Activated naive CD4-positive, alpha-beta T cell treated with anti-CD3 and anti-CD28 coated beads, Interleukin-2, amount 10 ng/mL, durations not matched to agents 7 days and 5 days (primary cell): ENCODE measurements at regions not wholly inside any gene's neighbourhood (a gene's known extent, or its start where the extent isn't known, plus 50 kb on each side); places are given as distances from the start of the nearest gene placed in this dataset.

Experiments
- CTCF ChIA-PET: fragments of 350-600 bp; sonication (Branson Sonifier 250); formaldehyde crosslinking; loops from one replicate; lab custom pipeline; 2021; ENCODE audit warnings: antibody characterized with exemption; lab: Charles Lee
- DNase-seq: peaks from one replicate; pipeline ENCODE4 v3.0.0-alpha.2; 2020
- H3K27ac Mint-ChIP-seq: one replicate; pipeline ENCODE4 v1.8.0; 2021; ENCODE audit warnings: mild to moderate bottlenecking, moderate library complexity, mixed read lengths
- H3K27me3 Mint-ChIP-seq: one replicate; pipeline ENCODE4 v1.8.0; 2021; ENCODE audit warnings: mild to moderate bottlenecking, mixed read lengths
- H3K36me3 Mint-ChIP-seq: one replicate; pipeline ENCODE4 v1.8.0; 2021; ENCODE audit warnings: mixed read lengths
- H3K4me1 Mint-ChIP-seq: one replicate; pipeline ENCODE4 v1.8.0; 2021; ENCODE audit warnings: mixed read lengths
- H3K4me3 Mint-ChIP-seq: one replicate; pipeline ENCODE4 v1.8.0; 2021; ENCODE audit warnings: mild to moderate bottlenecking, moderate library complexity, mixed read lengths
- H3K9me3 Mint-ChIP-seq: one replicate; pipeline ENCODE4 v1.8.0; 2021; ENCODE audit warnings: mixed read lengths

DNA sequence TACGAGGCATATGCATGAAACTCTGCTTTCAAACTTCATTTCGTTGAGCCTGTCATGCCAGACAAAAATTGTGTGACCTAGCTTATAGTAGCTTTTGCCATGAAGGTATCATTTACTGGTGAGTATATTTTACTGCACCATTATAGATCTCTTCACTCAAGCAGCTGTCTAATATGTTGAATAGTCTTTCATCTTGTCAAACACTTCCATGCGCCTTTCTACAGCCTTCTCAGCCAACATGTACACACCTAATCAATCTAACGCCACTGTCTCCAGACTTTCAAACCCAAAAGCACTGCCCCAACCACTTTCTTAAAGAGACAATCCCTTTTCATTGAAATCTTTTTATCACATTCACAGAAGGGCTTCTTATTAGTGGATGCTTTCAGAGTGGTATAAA is 757.4 kb downstream of the VRK1 start:
- Mint-ChIP-seq H3K4me3 (no peak overlapping the region), H3K36me3 (no peaks in the 10 kb centered on the region), H3K27ac (no peak overlapping the region), H3K4me1 (no peaks in the 10 kb centered on the region), H3K9me3 (peaks cover 5% of the 10 kb centered on the region), H3K27me3 (no peaks in the 10 kb centered on the region)
- DNase-seq = no peak
- CTCF ChIA-PET = no interaction called here

DNA sequence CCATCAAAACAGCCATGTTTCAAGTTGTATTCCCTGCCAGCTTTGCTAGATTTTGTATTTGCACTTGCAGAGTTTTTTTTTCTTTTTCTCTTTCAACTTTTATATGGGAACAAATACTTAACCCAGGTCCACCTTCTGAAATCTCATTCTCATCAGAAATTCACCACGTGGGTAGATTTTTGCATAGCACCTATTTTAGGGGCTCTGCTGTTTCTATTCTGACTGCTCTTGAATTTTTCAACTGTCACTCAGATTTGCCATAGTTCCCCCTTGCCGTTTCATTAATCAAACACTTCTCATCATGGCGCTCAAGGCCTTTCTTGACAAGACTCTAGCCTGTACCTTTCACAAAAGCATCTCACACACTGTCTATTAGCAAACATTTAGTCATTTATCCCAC is 767.2 kb downstream of the VRK1 start:
- H3K36me3 Mint-ChIP-seq = no peaks in the 10 kb centered on the region
- peaks cover 24% of the 10 kb centered on the region for H3K9me3 Mint-ChIP-seq
- no peak overlapping the region for H3K4me3 Mint-ChIP-seq
- no peak for DNase-seq
- H3K27ac Mint-ChIP-seq = no peak overlapping the region
- CTCF ChIA-PET = no interaction called here
- no peaks in the 10 kb centered on the region for H3K4me1 Mint-ChIP-seq
- peaks cover 14% of the 10 kb centered on the region for H3K27me3 Mint-ChIP-seq

DNA sequence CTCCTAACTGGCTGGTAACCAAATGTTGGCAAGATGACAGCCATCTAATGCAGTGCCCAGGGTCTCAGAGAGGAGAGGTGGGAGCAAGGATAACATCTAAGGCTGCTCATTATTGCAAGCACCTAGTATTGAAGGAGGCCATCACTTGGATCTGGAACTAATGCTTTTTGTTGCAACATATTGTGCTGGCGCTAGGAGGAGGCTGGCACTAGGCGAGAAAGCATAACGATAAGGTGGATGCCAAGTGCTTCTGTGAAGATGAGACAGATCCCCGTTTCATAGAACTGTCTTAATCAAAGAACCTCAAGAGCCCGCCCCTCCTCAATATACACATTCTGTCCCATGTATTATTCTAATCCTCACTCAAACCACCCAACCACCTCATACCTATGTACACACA is 774.0 kb downstream of the VRK1 start:
- CTCF ChIA-PET = no interaction called here
- Mint-ChIP-seq H3K4me3 (no peak overlapping the region), H3K9me3 (peaks cover 14% of the 10 kb centered on the region), H3K36me3 (no peaks in the 10 kb centered on the region), H3K27me3 (no peaks in the 10 kb centered on the region), H3K27ac (no peak overlapping the region), H3K4me1 (no peaks in the 10 kb centered on the region)
- no peak for DNase-seq

DNA sequence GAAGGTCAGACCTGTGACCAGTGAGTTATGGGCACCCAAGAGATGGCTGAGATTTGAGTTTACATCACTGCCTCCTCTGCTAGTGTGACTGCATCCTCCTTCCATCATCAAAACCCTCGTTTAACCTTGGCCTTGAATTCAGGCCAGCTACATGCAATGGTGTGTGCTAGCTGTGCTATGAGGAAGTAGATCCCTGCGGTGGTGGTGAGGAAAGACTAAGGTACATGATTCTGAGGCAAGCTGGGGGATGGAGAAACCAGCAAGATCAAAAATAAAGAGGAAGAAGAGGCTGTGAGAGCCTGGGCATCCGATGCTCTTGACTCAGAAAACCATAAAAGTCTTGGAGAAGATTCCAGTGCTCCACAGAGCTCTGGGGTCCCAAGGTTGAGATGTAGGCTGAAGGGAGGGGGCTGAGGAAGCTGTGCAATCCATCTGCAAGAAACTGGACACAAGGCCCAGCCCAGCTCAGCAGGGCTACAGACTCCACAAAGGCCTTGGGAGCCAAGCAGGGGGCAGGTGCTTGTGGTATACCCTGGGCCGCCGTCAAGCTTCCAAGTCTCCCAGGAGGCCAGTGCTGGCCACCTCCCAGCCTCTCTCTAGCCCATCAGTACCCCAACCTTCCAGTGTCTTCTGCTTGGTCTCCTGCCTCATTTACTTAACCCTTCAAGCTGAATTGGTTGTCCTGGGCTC is 774.8 kb downstream of the VRK1 start:
- Mint-ChIP-seq H3K4me3 (no peak overlapping the region), H3K4me1 (no peaks in the 10 kb centered on the region), H3K27ac (no peak overlapping the region), H3K36me3 (no peaks in the 10 kb centered on the region), H3K27me3 (no peaks in the 10 kb centered on the region), H3K9me3 (peaks cover 14% of the 10 kb centered on the region)
- CTCF ChIA-PET = no interaction called here
- no peak for DNase-seq

DNA sequence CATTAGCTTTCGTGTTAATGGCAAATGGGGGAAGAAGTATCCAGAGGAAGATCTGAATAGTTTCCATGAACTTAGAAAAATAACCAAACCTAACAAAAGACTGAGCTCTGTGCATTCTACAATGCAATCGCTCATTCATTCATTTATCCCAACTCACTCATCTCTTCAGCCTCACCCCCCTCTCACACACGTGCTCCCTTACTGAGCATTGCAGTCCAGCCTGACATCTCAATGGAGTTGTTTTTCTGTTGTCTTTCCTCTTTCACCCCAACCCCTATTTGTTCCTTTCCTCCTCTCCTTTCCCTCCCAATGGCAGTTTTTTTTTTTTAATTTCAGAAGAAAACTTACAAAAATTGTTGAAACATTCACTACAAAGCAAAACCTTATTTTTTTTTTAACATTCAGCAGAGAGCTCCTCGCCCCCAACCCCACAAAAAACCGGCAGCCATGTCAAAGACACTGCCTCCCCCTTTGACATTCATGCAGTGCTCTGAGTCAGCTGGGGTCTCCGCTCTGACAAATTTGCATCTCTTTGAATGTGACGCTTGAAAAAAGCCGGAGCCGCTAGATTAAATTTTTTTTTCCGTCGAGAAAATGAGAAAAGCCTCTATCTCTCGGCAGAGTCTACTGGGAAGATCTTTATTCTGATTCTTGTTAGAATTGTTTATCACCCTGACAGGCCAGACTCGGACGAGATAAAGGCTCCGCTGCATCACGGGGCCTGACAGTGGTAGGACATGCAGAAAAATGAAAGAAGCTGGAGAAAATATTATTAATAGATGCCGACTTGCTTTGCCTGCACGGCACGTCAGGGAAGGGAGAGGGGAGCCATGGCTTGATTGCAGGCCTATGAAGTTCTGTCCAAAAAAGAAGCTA is 775.6 kb downstream of the VRK1 start:
- Mint-ChIP-seq H3K36me3 (no peaks in the 10 kb centered on the region), H3K4me1 (no peaks in the 10 kb centered on the region), H3K27me3 (no peaks in the 10 kb centered on the region), H3K9me3 (peaks cover 14% of the 10 kb centered on the region), H3K4me3 (no peak overlapping the region), H3K27ac (no peak overlapping the region)
- DNase-seq = no peak
- CTCF ChIA-PET = no interaction called here

DNA sequence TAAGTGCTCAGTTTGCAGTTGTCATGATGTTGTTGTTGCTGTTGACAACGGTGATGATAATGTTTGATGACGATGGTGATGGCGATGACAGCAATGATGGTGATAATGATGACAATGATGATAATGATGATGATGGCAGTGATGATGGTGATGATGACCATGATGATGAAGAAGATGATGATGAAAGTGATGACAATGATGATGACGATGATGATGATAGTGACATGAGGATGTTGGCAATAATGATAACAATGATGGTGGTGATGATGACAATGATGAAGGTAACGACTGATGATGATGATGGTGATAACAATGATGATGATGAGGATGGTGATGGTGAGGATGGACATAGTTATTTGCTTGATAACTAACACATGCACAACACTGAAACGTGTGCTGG is 778.5 kb downstream of the VRK1 start:
- CTCF ChIA-PET = no interaction called here
- no peaks in the 10 kb centered on the region for H3K4me1 Mint-ChIP-seq
- no peak overlapping the region for H3K27ac Mint-ChIP-seq
- DNase-seq = no peak
- no peaks in the 10 kb centered on the region for H3K36me3 Mint-ChIP-seq
- H3K9me3 Mint-ChIP-seq = peaks cover 12% of the 10 kb centered on the region
- H3K27me3 Mint-ChIP-seq = no peaks in the 10 kb centered on the region
- H3K4me3 Mint-ChIP-seq = no peak overlapping the region

DNA sequence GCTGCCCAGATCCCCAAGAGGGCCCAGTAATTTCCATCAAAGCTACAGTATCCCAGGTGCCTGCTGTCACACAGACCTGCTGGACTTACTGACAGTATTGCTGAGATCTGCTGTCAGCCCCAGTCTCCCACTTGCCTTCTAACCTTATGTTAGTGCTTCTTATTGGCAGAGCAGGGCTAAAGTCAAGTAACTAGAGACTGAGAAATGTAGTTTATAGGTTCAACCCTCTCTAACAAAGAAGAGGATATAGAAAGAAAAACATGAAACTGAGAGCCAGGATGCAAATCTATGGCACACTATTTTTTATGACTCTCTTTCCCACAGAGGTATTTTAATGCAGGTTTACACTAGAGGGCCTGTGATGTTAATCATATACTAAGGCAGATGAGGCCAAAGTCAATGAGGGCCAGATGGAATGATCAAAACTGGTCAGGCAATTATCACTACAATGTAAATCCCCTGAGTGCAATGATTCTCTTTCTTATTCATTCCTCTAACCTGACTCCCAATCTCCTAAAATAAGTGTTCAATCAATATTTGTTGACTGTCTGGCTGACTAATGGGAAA is 781.9 kb downstream of the VRK1 start:
- no peaks in the 10 kb centered on the region for H3K36me3 Mint-ChIP-seq
- DNase-seq = no peak
- H3K4me1 Mint-ChIP-seq = no peaks in the 10 kb centered on the region
- H3K4me3 Mint-ChIP-seq = no peak overlapping the region
- no peaks in the 10 kb centered on the region for H3K27me3 Mint-ChIP-seq
- CTCF ChIA-PET = no interaction called here
- H3K9me3 Mint-ChIP-seq = peaks cover 8% of the 10 kb centered on the region
- no peak overlapping the region for H3K27ac Mint-ChIP-seq

DNA sequence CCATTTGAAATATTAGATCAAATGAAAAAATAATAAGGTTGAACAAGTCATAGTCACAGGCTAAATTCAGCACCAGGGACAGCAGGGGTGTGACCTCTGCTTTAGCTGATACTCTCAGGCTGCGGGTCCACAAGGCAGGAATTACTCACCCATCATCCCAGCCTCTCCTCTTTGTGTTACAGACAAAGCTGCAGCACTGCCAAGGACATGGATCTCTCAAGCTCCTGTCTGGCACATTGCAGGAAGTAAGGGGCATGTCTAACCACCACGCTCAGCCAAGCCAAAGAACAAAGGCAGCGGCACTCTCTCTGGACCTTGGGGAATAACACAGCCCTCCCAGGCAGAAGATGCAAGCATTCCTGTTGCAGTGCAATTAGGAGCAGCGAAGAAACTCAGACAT is 783.8 kb downstream of the VRK1 start:
- Mint-ChIP-seq H3K27ac (no peak overlapping the region), H3K36me3 (no peaks in the 10 kb centered on the region), H3K9me3 (peaks cover 4% of the 10 kb centered on the region), H3K4me3 (no peak overlapping the region), H3K4me1 (no peaks in the 10 kb centered on the region), H3K27me3 (peaks cover 3% of the 10 kb centered on the region)
- CTCF ChIA-PET = interaction anchor here (0.7 kb wide), 2 partner anchors 282 to 550 kb away, joined by 3 read pairs; no protein-coding TSS in a partner anchor
- DNase-seq = peak; percentile 38

DNA sequence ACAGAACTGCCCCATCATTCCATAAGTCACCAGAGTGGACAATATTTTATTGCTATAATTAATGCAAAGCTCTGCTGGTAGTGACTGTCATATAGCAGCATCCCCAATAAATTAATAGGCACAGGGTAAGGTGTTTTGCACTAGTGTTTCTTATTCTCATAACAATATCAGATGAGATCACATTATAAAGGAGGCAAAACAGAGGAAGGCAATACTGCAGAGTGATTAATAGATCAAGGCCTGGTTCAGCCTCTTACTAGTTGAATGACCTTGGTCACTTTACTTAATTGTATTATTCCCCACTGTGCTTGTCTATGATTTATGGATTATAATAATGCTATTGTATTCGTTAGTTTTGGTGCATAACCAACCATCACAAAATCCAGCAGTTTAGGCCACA is 784.8 kb downstream of the VRK1 start:
- Mint-ChIP-seq H3K27ac (no peak overlapping the region), H3K9me3 (peaks cover 8% of the 10 kb centered on the region), H3K27me3 (peaks cover 3% of the 10 kb centered on the region), H3K36me3 (no peaks in the 10 kb centered on the region), H3K4me1 (no peaks in the 10 kb centered on the region), H3K4me3 (no peak overlapping the region)
- DNase-seq = no peak
- CTCF ChIA-PET = no interaction called here

DNA sequence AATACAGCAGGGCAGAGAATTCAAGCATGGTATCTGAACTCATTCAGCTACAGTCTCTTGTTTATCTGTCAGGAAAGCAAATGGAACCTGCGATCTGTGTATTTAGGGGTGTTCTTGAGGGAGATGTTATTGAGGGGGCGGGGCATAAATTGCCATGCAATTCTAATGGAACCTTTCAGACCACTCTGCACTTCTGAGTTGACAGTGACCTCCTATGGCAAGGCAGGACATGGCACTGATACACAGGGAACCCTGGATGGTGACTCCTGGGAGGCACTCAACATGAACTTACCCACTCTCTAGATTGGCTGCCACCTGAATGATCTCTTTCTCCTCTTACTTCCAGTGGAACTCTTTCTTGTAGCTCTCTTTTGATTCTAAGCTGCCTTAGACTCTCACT is 787.3 kb downstream of the VRK1 start:
- Mint-ChIP-seq H3K27ac (no peak overlapping the region), H3K27me3 (peaks cover 3% of the 10 kb centered on the region)

DNA sequence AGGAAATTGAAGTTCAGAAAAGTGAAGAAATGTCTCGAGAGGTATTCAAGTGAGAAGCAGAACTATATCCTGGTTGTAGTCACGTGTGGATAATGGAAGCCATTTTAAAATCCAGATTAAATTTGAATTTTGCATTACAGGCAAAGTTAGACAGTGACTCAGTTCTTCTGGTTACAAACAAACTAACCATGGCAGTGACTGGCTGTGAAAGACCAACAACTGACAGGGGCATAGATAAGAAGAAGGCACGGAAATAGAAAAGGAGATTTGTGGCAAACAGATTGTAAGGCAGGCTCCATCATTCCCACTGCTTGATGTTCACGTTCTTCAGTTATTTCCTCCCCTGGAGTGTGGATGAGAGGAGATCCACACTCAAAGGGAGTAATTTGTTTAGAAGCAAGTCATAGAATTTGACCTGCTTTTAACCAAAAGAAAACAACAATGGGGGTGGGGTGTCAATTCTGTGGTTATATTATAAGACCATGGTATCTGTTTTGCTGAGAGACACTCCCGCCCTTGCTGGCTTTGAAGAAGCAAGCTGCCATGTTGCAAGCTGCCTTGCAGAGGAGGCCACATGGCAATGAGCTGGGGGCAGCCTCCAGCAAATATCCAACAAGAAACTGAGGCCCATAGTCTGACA is 795.3 kb downstream of the VRK1 start:
- CTCF ChIA-PET = no interaction called here
- no peak overlapping the region for H3K27ac Mint-ChIP-seq
- no peak for DNase-seq
- H3K4me1 Mint-ChIP-seq = peaks cover 33% of the 10 kb centered on the region
- H3K9me3 Mint-ChIP-seq = peaks cover 12% of the 10 kb centered on the region
- peaks cover 14% of the 10 kb centered on the region for H3K36me3 Mint-ChIP-seq
- peaks cover 5% of the 10 kb centered on the region for H3K27me3 Mint-ChIP-seq
- no peak overlapping the region for H3K4me3 Mint-ChIP-seq

More for the DNA sequence above, 787.3 kb downstream of the VRK1 start:
- DNase-seq = no peak
- Mint-ChIP-seq H3K9me3 (peaks cover 14% of the 10 kb centered on the region), H3K36me3 (peaks cover 1% of the 10 kb centered on the region), H3K4me3 (no peak overlapping the region), H3K4me1 (peaks cover 5% of the 10 kb centered on the region)
- CTCF ChIA-PET = interaction anchor here (0.9 kb wide), 1 partner anchor 285 kb away, joined by 3 read pairs; no protein-coding TSS in a partner anchor

DNA sequence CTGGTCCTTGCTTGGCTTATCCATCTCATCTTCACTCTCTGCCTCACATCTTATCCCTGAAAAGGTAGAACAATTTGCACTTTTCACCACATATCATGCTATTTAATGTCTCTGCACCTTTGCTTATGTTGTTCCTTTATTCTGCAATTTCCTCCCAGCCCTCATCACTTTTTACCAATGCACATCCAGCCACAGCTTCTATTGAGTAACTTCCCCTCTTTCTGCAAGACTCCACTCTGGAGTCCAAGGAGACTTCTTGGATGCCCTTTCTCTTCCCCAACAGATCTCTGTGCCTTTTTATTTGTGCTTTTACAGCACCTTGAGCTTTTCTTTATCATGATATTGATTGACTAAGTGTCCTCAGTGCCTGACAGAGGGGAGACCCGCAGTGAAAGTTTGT is 797.1 kb downstream of the VRK1 start:
- Mint-ChIP-seq H3K36me3 (peaks cover 16% of the 10 kb centered on the region), H3K9me3 (peaks cover 6% of the 10 kb centered on the region), H3K27me3 (peaks cover 5% of the 10 kb centered on the region), H3K4me1 (peaks cover 30% of the 10 kb centered on the region), H3K27ac (no peak overlapping the region), H3K4me3 (no peak overlapping the region)
- DNase-seq = no peak
- CTCF ChIA-PET = interaction anchor here (1.5 kb wide), 1 partner anchor 9 kb away, joined by 3 read pairs; no protein-coding TSS in a partner anchor

DNA sequence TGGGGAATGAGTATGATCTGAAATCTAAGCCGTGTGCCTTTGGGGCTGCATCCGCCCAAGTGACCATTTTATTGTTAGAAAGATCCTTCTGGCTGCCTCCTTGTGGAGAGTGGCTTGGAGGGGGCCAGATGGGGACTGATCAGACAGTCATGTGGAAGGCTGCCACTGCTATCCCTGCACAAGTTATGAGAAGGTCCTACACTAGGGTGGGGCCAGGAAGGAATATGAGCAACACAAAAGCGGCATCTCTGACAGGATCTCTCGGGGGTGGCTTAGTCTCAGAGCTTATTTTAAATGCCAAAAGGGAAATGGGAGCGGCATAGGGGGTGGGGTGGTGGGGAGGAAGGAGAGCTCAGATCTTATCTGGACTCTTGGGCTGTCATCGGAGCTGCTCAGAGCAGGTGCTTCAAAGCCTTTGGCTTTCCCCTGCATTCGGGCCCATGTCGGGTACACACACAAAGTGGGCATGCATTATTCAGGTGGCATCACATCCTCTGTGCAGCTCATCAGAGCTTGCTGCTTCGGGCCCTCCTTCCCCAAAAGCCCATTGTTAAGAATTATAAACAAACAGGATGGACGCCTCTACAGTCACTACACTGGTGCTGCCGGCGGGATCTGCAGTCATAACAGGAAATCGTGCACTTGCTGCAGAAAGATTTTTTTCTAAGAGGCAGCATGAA is 805.4 kb downstream of the VRK1 start:
- CTCF ChIA-PET = interaction anchor here (1.2 kb wide), 1 partner anchor 8 kb away, joined by 3 read pairs; no protein-coding TSS in a partner anchor
- H3K36me3 Mint-ChIP-seq = peaks cover 17% of the 10 kb centered on the region
- peaks cover 32% of the 10 kb centered on the region for H3K4me1 Mint-ChIP-seq
- H3K27me3 Mint-ChIP-seq = no peaks in the 10 kb centered on the region
- H3K4me3 Mint-ChIP-seq = no peak overlapping the region
- H3K9me3 Mint-ChIP-seq = peaks cover 17% of the 10 kb centered on the region
- peak; percentile 85 for DNase-seq
- H3K27ac Mint-ChIP-seq = no peak overlapping the region
